ENCODE measurements at regions not wholly inside any gene's neighbourhood (a gene's known extent, or its start where the extent isn't known, plus 50 kb on each side); places are given as distances from the start of the nearest gene placed in this dataset.

GRCh38 chr20:24797745-24798655 is 151.1 kb upstream of the CST7 start:
- Histone ChIP-seq H3K27ac (ENCODE audit: low read depth in 2 of 2, low read length in 1 of 2) (no peak overlapping the region), H3K27me3 (ENCODE audit: control insufficient read depth in 1 of 2, insufficient read depth in 2 of 2, low read length in 2 of 2) (no peaks in the 10 kb centered on the region), H3K9me3 (ENCODE audit: control insufficient read depth in 2 of 2, insufficient read depth in 1 of 2, low read depth in 1 of 2, low read length in 1 of 2) (no peaks in the 10 kb centered on the region), H3K4me1 (ENCODE audit: control insufficient read depth in 2 of 2, insufficient read depth in 2 of 2, low read length in 1 of 2) (no peaks in the 10 kb centered on the region), H3K4me3 (ENCODE audit: low read depth in 1 of 2, low read length in 2 of 2) (no peak overlapping the region), H3K36me3 (ENCODE audit: control insufficient read depth in 2 of 2, insufficient read depth in 2 of 2, low read length in 1 of 2) (no peaks in the 10 kb centered on the region)
- 92 to 93% methylated on average over 19 of the region's 19 CpGs for WGBS, 2 donors

- Histone ChIP-seq H3K27me3 (ENCODE audit: control insufficient read depth in 1 of 2, insufficient read depth in 2 of 2, low read length in 2 of 2) (no peaks in the 10 kb centered on the region), H3K9me3 (ENCODE audit: control insufficient read depth in 2 of 2, insufficient read depth in 1 of 2, low read depth in 1 of 2, low read length in 1 of 2) (no peaks in the 10 kb centered on the region), H3K27ac (ENCODE audit: low read depth in 2 of 2, low read length in 1 of 2) (no peak overlapping the region), H3K36me3 (ENCODE audit: control insufficient read depth in 2 of 2, insufficient read depth in 2 of 2, low read length in 1 of 2) (no peaks in the 10 kb centered on the region), H3K4me1 (ENCODE audit: control insufficient read depth in 2 of 2, insufficient read depth in 2 of 2, low read length in 1 of 2) (no peaks in the 10 kb centered on the region), H3K4me3 (ENCODE audit: low read depth in 1 of 2, low read length in 2 of 2) (no peak overlapping the region)
- 87 to 90% methylated on average over 13 of the region's 13 CpGs for WGBS, 2 donors
Observed at GRCh38 chr20:24798930-24799705, 150.0 kb upstream of the CST7 start.

DNA sequence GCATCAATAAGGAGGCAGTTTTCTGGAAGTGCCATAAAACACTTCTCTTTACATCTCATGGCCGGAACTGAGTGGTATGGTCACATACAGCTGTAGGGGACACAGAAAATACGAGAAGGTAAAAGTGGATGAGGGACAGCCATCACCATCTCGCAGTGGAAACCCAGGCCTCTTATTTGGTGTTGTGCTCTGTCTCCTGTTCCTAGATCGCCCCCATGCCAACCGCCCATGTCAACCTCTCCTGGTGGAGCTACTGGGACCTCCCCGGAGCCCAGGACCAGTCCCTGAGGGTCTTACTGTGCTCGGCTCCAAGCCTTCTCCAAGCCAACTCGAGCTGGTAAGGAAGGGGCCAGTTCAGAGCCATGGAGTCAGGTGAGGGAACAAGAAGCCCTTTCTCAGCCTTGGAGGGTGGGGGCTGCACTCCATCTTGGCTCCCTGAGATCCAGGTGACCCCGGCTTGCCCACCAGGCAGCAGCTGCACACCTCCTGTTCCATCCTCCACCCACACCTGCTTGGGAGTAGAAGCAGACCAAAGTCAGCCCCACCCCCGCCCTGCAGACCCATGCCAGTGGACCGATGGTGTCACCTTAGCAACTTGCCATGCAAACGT is 149.0 kb upstream of the CST7 start:
- no peaks in the 10 kb centered on the region for H3K9me3 ChIP-seq (ENCODE audit: control insufficient read depth in 2 of 2, insufficient read depth in 1 of 2, low read depth in 1 of 2, low read length in 1 of 2)
- H3K27ac ChIP-seq (ENCODE audit: low read depth in 2 of 2, low read length in 1 of 2) = no peak overlapping the region
- H3K36me3 ChIP-seq (ENCODE audit: control insufficient read depth in 2 of 2, insufficient read depth in 2 of 2, low read length in 1 of 2) = no peaks in the 10 kb centered on the region
- H3K27me3 ChIP-seq (ENCODE audit: control insufficient read depth in 1 of 2, insufficient read depth in 2 of 2, low read length in 2 of 2) = no peaks in the 10 kb centered on the region
- H3K4me1 ChIP-seq (ENCODE audit: control insufficient read depth in 2 of 2, insufficient read depth in 2 of 2, low read length in 1 of 2) = no peaks in the 10 kb centered on the region
- WGBS, 2 donors = 80 to 83% methylated on average over 12 of the region's 12 CpGs
- no peak overlapping the region for H3K4me3 ChIP-seq (ENCODE audit: low read depth in 1 of 2, low read length in 2 of 2)

- H3K27me3 ChIP-seq (ENCODE audit: control insufficient read depth in 1 of 2, insufficient read depth in 2 of 2, low read length in 2 of 2) = no peaks in the 10 kb centered on the region
- no peak overlapping the region for H3K4me3 ChIP-seq (ENCODE audit: low read depth in 1 of 2, low read length in 2 of 2)
- no peak overlapping the region for H3K27ac ChIP-seq (ENCODE audit: low read depth in 2 of 2, low read length in 1 of 2)
- no peaks in the 10 kb centered on the region for H3K36me3 ChIP-seq (ENCODE audit: control insufficient read depth in 2 of 2, insufficient read depth in 2 of 2, low read length in 1 of 2)
- no peaks in the 10 kb centered on the region for H3K4me1 ChIP-seq (ENCODE audit: control insufficient read depth in 2 of 2, insufficient read depth in 2 of 2, low read length in 1 of 2)
- 67 to 74% methylated on average over 11 of the region's 11 CpGs for WGBS, 2 donors
- H3K9me3 ChIP-seq (ENCODE audit: control insufficient read depth in 2 of 2, insufficient read depth in 1 of 2, low read depth in 1 of 2, low read length in 1 of 2) = no peaks in the 10 kb centered on the region
Observed at GRCh38 chr20:24802286-24802820, 146.7 kb upstream of the CST7 start.

DNA sequence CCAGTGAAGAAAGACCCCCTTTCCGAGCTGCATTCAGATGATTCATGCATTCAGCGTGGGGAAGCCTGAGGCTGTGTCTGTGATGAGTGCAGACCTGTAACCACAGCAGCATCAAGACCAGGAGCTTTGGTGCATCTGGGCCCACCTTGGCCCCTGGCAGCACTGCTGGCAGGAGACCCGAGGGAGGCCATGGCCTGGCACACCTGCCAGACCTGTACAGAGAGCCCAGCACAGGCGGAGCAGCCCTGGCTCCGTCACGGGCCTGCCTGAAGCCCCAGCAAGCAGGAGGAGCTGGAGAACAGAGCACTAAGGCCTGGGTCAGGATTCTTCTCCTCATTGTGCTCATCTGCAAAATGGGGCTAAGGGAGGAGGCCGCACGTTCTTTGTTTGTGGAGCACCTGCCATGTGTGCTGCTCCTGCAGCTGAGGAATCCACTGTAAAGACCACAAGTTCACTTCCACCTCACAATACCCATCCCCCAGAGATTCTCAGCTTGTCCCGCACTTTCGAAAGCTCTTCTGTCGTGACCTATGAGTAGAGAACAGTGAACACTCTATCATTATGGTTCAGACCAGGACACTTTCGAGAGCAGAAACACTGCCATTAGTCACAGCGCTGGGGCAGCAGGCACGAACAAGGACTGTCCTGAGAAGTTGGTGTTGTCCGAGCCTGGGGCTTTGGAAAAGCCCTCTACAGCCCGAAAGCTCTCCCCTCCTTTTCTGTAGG is 144.4 kb upstream of the CST7 start:
- Histone ChIP-seq H3K4me1 (ENCODE audit: control insufficient read depth in 2 of 2, insufficient read depth in 2 of 2, low read length in 1 of 2) (no peaks in the 10 kb centered on the region), H3K4me3 (ENCODE audit: low read depth in 1 of 2, low read length in 2 of 2) (no peak overlapping the region), H3K36me3 (ENCODE audit: control insufficient read depth in 2 of 2, insufficient read depth in 2 of 2, low read length in 1 of 2) (no peaks in the 10 kb centered on the region), H3K27ac (ENCODE audit: low read depth in 2 of 2, low read length in 1 of 2) (no peak overlapping the region), H3K9me3 (ENCODE audit: control insufficient read depth in 2 of 2, insufficient read depth in 1 of 2, low read depth in 1 of 2, low read length in 1 of 2) (no peaks in the 10 kb centered on the region), H3K27me3 (ENCODE audit: control insufficient read depth in 1 of 2, insufficient read depth in 2 of 2, low read length in 2 of 2) (no peaks in the 10 kb centered on the region)
- 77 to 83% methylated on average over 16 of the region's 16 CpGs for WGBS, 2 donors

GRCh38 chr20:24805456-24806238 is 143.4 kb upstream of the CST7 start:
- H3K4me1 ChIP-seq (ENCODE audit: control insufficient read depth in 2 of 2, insufficient read depth in 2 of 2, low read length in 1 of 2) = no peaks in the 10 kb centered on the region
- H3K9me3 ChIP-seq (ENCODE audit: control insufficient read depth in 2 of 2, insufficient read depth in 1 of 2, low read depth in 1 of 2, low read length in 1 of 2) = no peaks in the 10 kb centered on the region
- no peaks in the 10 kb centered on the region for H3K27me3 ChIP-seq (ENCODE audit: control insufficient read depth in 1 of 2, insufficient read depth in 2 of 2, low read length in 2 of 2)
- H3K27ac ChIP-seq (ENCODE audit: low read depth in 2 of 2, low read length in 1 of 2) = no peak overlapping the region
- no peak overlapping the region for H3K4me3 ChIP-seq (ENCODE audit: low read depth in 1 of 2, low read length in 2 of 2)
- 86 to 88% methylated on average over 11 of the region's 11 CpGs for WGBS, 2 donors
- no peaks in the 10 kb centered on the region for H3K36me3 ChIP-seq (ENCODE audit: control insufficient read depth in 2 of 2, insufficient read depth in 2 of 2, low read length in 1 of 2)

DNA sequence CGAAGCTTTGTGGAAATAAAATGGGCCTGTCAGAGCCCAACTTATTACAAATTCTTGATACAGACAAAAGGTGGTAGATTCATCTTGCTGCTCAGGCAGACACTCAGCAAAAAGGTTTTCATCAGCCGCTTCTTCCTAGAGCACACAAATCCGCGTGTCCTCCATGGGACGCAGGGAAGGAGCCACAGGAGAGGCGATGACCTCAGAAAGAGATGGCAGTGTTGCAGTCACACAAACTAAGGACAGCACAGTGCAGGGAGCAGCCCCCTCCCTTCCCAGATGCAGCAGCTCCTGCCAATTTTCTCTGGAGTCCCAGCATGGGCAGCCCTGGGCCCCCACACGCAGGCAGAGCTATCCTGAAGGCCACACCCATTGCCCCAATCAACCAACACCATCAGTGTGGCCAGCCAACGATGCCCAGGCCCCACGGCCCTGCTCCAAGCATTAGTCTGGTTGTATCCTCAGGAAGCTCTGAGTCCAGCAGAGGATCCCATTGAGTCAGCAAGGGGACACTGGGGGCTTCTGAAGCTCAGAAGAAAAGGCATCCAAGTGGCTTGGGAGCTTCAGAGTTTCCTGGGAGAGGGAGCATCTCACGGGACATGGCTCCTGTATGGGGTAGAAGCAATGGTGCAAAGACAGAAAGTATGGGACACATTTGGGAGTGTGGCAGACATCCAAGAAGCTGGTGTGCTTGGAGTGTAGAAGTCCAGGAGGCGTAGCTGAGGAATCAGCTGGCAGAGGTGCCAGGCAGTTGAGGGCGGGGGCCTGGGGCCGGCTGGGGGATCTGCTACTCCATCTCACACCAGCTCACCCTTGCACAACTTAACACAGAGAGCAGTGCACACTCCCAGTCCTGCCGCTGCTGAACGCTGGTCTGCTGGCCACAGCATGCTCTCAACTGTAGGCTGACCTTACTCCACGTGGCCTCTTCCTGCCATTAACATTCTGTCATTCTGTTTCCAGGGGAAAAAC is 142.1 kb upstream of the CST7 start:
- H3K27me3 ChIP-seq (ENCODE audit: control insufficient read depth in 1 of 2, insufficient read depth in 2 of 2, low read length in 2 of 2) = no peaks in the 10 kb centered on the region
- no peaks in the 10 kb centered on the region for H3K4me1 ChIP-seq (ENCODE audit: control insufficient read depth in 2 of 2, insufficient read depth in 2 of 2, low read length in 1 of 2)
- no peaks in the 10 kb centered on the region for H3K36me3 ChIP-seq (ENCODE audit: control insufficient read depth in 2 of 2, insufficient read depth in 2 of 2, low read length in 1 of 2)
- 76 to 78% methylated on average over 16 of the region's 16 CpGs for WGBS, 2 donors
- no peak overlapping the region for H3K4me3 ChIP-seq (ENCODE audit: low read depth in 1 of 2, low read length in 2 of 2)
- no peak overlapping the region for H3K27ac ChIP-seq (ENCODE audit: low read depth in 2 of 2, low read length in 1 of 2)
- H3K9me3 ChIP-seq (ENCODE audit: control insufficient read depth in 2 of 2, insufficient read depth in 1 of 2, low read depth in 1 of 2, low read length in 1 of 2) = no peaks in the 10 kb centered on the region

DNA sequence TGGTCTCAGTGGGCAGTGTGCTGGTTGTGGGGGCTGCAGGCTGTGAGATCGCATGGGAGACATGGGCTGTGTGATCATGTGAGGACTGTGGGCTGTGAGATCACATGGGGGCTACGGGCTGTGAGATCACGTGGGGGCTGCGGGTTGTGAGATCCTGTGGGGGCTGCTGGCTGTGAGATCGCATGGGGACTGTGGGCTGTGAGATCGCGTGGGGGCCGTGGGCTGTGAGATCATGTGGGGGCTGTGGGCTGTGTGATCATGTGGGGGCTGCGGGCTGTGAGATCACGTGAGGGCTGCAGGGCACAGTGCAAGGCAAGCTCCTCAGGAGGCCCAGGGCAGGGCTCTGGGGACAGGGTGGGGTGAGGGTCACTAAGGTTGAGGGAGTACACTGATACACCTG is 140.5 kb upstream of the CST7 start:
- no peak overlapping the region for H3K27ac ChIP-seq (ENCODE audit: low read depth in 2 of 2, low read length in 1 of 2)
- no peaks in the 10 kb centered on the region for H3K27me3 ChIP-seq (ENCODE audit: control insufficient read depth in 1 of 2, insufficient read depth in 2 of 2, low read length in 2 of 2)
- H3K36me3 ChIP-seq (ENCODE audit: control insufficient read depth in 2 of 2, insufficient read depth in 2 of 2, low read length in 1 of 2) = no peaks in the 10 kb centered on the region
- 85 to 87% methylated on average over 10 of the region's 10 CpGs for WGBS, 2 donors
- H3K4me1 ChIP-seq (ENCODE audit: control insufficient read depth in 2 of 2, insufficient read depth in 2 of 2, low read length in 1 of 2) = no peaks in the 10 kb centered on the region
- H3K9me3 ChIP-seq (ENCODE audit: control insufficient read depth in 2 of 2, insufficient read depth in 1 of 2, low read depth in 1 of 2, low read length in 1 of 2) = no peaks in the 10 kb centered on the region
- no peak overlapping the region for H3K4me3 ChIP-seq (ENCODE audit: low read depth in 1 of 2, low read length in 2 of 2)
